HepG2 (cell line): ENCODE measurements at regions not wholly inside any gene's neighbourhood (a gene's known extent, or its start where the extent isn't known, plus 50 kb on each side); places are given as distances from the start of the nearest gene placed in this dataset.
"Not testable (repeated sequence)": the region's sequence is repeated elsewhere in the genome, so short reads cannot be mapped to it uniquely, and the experiment has no call there.

ENCODE experiments used
- ATAC-seq: fragments of 200-7000 bp; cut with Tn5 transposase; 3 replicates; pipeline ENCODE4 v1.9.1; 2020; ENCODE audit warnings: mild to moderate bottlenecking, moderate library complexity
- BruUV-seq: library from RNA; stranded (reverse); fragments of 400-500 nt; replicated peaks from 2 replicates; lab custom pipeline; 2021; lab: Mats Ljungman, UMichigan
- CTCF ChIA-PET: fragments of 300-600 bp; formaldehyde crosslinking; extraction: SDS; loops from one replicate; lab custom pipeline; 2021; ENCODE audit warnings: low total read pairs, inconsistent platforms, low intra/inter-chr PET ratio; lab: Yijun Ruan, JAX
- POLR2A ChIA-PET: fragments of 350-600 bp; sonication (Branson Sonifier 250); formaldehyde crosslinking; loops from one replicate; lab custom pipeline; 2020; ENCODE audit warnings: antibody characterized with exemption, inconsistent platforms; lab: Yijun Ruan, JAX
- DNase-seq: peaks from one replicate; pipeline ENCODE4 v3.0.0-alpha.2; 2015; ENCODE audit warnings: low spot score
- FAIRE-seq: peaks from 3 replicates; lab custom pipeline; 2011; peaks lifted over from hg19 to GRCh38; lab: Jason Lieb, UNC
- H2AFZ ChIP-seq: one replicate; pipeline ENCODE4 v1.6.1; 2011; ENCODE audit warnings: low read length, inconsistent platforms
- H3K27ac ChIP-seq: fragments of 300-600 bp; 3 replicates; pipeline ENCODE4 v1.8.0; 2011; ENCODE audit warnings: mixed run types, mild to moderate bottlenecking, mixed read lengths, low read length, inconsistent platforms; ENCODE audit not compliant: insufficient read depth; ENCODE audit errors: extremely low read length
- H3K27me3 ChIP-seq, 2 experiments: fragments of 200-600 bp in 1 of 2; 2 replicates in 1 of 2; 3 replicates in 1 of 2; pipeline versions ENCODE4 v1.6.0 to v1.8.0; 2011; ENCODE audit warnings: low read length in 2 of 2, mild to moderate bottlenecking in 2 of 2, moderate library complexity in 2 of 2, inconsistent platforms in 1 of 2; ENCODE audit not compliant: insufficient read depth in 2 of 2, control insufficient read depth in 1 of 2
- H3K36me3 ChIP-seq, 2 experiments: fragments of 200-600 bp in 1 of 2; replicated peaks in 1 of 2; 2 replicates in 1 of 2; 3 replicates in 1 of 2; pipeline versions ENCODE4 v1.5.1 to v1.8.0; 2011; ENCODE audit warnings: low read length in 2 of 2, inconsistent platforms in 1 of 2; ENCODE audit not compliant: insufficient read depth in 2 of 2, control insufficient read depth in 1 of 2
- H3K4me1 ChIP-seq: 2 replicates; pipeline ENCODE4 v1.5.1; 2012; ENCODE audit warnings: low read length, inconsistent platforms; ENCODE audit not compliant: insufficient read depth
- H3K4me2 ChIP-seq: 2 replicates; pipeline ENCODE4 v1.6.0; 2011; ENCODE audit warnings: low read depth, low read length, inconsistent platforms
- H3K4me3 ChIP-seq, 3 experiments: fragments of 200-600 bp in 1 of 3; sonication (generic), shearing (Covaris generic) in 1 of 3; replicated peaks in 1 of 3; 2 replicates each; pipeline ENCODE4 v1.5.1; 2011 to 2016; ENCODE audit warnings: low read length in 3 of 3, inconsistent platforms in 2 of 3, low read depth in 2 of 3, mild to moderate bottlenecking in 2 of 3, control low read depth in 1 of 3, mixed read lengths in 1 of 3; ENCODE audit not compliant: insufficient read depth in 1 of 3
- H3K79me2 ChIP-seq: one replicate; pipeline ENCODE4 v1.6.1; 2011; ENCODE audit warnings: low read length, inconsistent platforms; ENCODE audit not compliant: insufficient read depth
- H3K9ac ChIP-seq: 2 replicates; pipeline ENCODE4 v1.6.0; 2011; ENCODE audit warnings: mild to moderate bottlenecking, low read depth, low read length, inconsistent platforms; ENCODE audit not compliant: insufficient read depth
- H3K9me3 ChIP-seq: 2 replicates; pipeline ENCODE4 v1.5.1; 2012; ENCODE audit warnings: mild to moderate bottlenecking, low read length
- H4K20me1 ChIP-seq: 2 replicates; pipeline ENCODE4 v1.6.0; 2011; ENCODE audit warnings: inconsistent platforms, mild to moderate bottlenecking, low read length, moderate library complexity; ENCODE audit not compliant: insufficient read depth
- RERE ChIP-seq: IDR thresholded peaks from 2 replicates; pipeline ENCODE4 v1.6.1; 2016; ENCODE audit warnings: low read depth, missing genetic modification reagents, missing compliant biosample characterization
- WGBS: methylation state at CpG from one replicate; pipeline ENCODE4 v1.1.6; 2017; ENCODE audit warnings: low lambda C conversion rate; 5-methylcytosine and 5-hydroxymethylcytosine counted together
- in situ Hi-C: cut with HindIII; loops from 2 replicates; pipeline ENCODE4 v1.10.0; 2017; ENCODE audit warnings: low pct_unique_long_range_greater_than_20kb; ENCODE audit not compliant: extremely low pct_ligation_motif_present
- intact Hi-C: fragments of 100-400 bp; cut with micrococcal nuclease; formaldehyde crosslinking; loops from one replicate; pipeline ENCODE4 v1.10.0; 2022; ENCODE audit not compliant: unreplicated experiment

GRCh38 chr14:31913370-31913769 lies 163.7 kb upstream of the ARHGAP5 start (continued):
- no peak for TF ChIP-seq RERE (CRISPR knock-in tag)

- CTCF ChIA-PET, FAIRE-seq, intact Hi-C loops: not testable (repeated sequence)
Measured at GRCh38 chr14:31918289-31918688, 158.8 kb upstream of the ARHGAP5 start.

More at GRCh38 chr14:31918289-31918688, 158.8 kb upstream of the ARHGAP5 start:
- H3K27ac ChIP-seq, POLR2A ChIA-PET, H3K4me3 ChIP-seq, H3K36me3 ChIP-seq, ATAC-seq, H3K9ac ChIP-seq, H3K4me2 ChIP-seq, DNase-seq, H2AFZ ChIP-seq, H3K79me2 ChIP-seq, H4K20me1 ChIP-seq, BruUV-seq, H3K4me1 ChIP-seq, in situ Hi-C loops, H3K27me3 ChIP-seq, H3K9me3 ChIP-seq: not testable (repeated sequence)
- 91% methylated on average over 6 of the region's 7 CpGs for WGBS
